GM11168 (cell line): ENCODE measurements at regions not wholly inside any gene's neighbourhood (a gene's known extent, or its start where the extent isn't known, plus 50 kb on each side); places are given as distances from the start of the nearest gene placed in this dataset.
"Not testable (repeated sequence)": the region's sequence is repeated elsewhere in the genome, so short reads cannot be mapped to it uniquely, and the experiment has no call there.

Experiments
- in situ Hi-C: fragments of 300-500 bp; cut with MboI; formaldehyde crosslinking; loops from one replicate; pipeline ENCODE4 v1.12.0; 2022; ENCODE audit warnings: low sequenced_read_pairs; ENCODE audit not compliant: unreplicated experiment

DNA sequence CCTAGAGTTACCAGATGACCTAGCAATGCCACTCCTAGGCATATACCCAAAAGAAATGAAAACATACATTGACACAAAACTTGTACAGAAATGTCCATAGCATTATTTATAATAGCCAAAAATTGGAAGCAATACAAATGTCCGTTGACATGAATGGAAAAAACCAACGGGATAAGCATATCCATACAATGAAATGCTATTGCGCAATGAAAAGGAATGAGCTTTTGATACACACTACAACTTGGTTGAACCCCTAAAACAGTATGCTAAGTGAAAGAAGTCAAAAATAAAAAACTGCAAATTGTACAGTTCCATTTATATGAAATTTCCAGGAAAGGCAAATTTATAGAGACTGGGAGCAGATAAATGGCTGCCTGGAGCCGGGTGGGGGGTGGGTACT lies 90.6 kb upstream of the G2E3 start:
- in situ Hi-C loops, result no loop called here

DNA sequence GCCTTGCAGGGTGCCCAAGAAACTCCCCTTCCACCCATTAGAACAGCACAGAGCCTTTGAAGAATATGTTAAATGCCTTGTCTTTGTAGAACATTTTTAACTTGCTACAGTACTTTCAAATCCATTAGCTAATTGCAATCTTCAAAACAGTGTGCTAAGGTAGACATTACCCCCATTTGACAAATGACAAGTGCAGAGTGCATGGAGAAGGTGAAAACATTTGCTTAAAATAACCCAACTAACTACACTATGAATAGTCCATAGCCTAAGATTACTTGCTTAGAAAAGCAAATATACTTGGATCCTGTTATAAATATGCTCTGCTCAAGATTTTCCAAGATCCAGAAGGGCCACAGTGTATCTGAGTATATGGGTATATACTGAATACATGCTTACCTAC lies 87.0 kb upstream of the G2E3 start:
- in situ Hi-C loops, result no loop called here

DNA sequence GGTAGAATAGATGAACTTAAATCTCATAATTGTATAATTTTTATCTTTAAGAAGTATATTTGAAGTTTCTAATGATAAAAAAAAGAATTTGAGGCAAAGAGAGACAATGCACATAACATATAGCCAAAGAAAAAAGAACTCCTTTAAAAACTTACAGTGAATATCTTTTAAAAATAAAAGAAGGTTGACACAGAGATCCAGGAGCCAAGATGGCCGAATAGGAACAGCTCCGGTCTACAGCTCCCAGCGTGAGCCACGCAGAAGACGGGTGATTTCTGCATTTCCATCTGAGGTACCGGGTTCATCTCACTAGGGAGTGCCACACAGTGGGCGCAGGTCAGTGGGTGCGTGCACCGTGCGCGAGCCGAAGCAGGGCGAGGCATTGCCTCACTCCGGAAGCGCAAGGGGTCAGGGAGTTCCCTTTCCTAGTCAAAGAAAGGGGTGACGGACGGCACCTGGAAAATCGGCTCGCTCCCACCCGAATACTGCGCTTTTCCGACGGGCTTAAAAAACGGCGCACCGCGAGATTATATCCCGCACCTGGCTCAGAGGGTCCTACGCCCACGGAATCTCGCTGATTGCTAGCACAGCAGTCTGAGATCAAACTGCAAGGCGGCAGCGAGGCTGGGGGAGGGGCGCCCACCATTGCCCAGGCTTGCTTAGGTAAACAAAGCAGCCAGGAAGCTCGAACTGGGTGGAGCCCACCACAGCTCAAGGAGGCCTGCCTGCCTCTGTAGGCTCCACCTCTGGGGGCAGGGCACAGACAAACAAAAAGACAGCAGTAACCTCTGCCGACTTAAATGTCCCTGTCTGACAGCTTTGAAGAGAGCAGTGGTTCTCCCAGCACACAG lies 84.9 kb upstream of the G2E3 start:
- in situ Hi-C loops, result not testable (repeated sequence)

DNA sequence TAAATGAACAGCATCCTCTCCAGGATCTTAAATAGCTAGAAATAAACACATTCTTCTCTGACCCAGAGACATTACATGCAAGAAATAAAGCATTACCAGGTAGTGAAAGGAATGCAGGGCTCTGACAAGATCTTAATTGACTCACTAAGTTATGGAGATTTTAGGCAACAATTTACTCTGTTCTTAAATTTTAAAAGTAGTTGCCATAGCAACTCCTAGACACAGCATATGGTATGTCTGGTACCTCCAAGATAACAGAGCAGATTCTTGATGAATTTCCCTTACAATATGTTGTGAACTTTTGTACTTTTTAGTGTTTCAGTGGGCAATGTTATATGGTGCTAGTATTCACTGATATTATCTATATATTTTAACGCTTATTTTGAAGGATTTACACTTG lies 76.7 kb upstream of the G2E3 start:
- in situ Hi-C loops, result no loop called here

DNA sequence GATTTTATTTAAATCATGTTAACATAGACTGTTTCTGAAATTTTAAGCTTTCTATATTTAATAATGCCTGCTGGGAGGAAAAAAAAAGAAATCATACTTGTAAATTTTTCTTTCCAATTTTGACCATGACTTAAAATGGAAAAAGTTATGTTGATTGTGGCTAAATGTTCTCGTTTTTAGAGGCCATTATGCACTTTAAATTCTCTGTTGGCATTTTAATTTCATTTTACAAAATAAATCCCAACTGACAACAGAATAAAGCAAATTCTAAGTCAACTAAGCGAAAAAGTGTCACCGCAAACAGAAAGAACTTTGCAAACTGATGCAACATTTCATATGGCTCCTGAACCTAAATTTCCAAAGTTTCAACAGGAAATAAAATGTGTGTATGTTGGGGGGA lies 74.8 kb upstream of the G2E3 start:
- in situ Hi-C loops, result no loop called here

DNA sequence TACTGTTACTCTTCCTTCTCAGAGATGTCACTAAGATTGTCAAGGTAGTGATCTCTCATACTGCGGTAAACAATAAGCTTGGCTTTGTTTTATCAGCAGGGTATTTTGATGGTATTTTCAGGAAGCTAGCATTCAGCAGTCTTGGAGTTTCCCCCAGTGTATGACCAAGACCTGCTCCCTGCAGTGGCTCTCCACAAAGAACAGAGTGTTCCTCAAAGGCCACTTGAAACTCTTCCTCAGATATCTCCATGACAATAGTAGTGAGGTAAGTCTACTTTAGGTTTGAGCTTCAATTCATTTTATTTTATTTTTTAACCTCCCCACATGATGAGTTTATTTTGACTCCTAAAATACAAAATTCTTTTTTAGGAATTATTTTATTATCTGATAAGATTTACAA lies 74.0 kb upstream of the G2E3 start:
- in situ Hi-C loops, result no loop called here

DNA sequence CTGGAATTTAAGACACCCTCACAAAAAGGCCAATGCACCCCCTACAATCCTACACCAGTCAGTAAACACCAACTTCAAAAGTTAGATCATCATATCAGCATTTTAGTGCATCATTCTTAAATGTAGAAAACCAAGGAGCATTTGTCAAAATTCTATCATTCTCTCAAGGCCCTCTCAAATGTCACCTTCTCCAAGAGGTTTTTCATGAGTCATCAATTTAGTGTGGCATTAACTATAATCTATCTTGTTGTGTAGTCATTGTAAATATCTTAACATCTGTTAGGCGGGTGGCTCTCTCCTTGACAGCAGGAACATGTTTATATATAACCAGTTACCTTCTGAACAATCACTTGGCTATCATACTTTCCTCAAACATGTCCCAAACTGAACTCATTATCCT lies 62.1 kb upstream of the G2E3 start:
- in situ Hi-C loops, result no loop called here

DNA sequence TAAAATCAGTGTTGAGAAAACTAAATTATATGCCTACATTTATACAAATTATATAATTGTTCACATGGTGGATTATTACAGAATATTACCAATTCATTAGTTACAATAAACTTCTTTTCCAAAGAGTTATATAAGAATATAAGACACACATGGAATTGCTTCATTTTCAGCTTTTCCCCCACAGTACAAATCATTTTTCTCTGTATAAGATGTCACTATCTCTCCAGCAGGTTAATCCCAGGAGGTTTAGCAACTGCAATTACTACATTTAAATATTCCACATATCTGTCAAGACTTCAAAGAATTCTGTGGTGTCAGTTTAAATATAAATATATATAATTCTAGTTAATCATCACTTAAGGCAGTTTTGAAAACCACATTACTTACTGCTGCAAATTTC lies 59.6 kb upstream of the G2E3 start:
- in situ Hi-C loops, result no loop called here

DNA sequence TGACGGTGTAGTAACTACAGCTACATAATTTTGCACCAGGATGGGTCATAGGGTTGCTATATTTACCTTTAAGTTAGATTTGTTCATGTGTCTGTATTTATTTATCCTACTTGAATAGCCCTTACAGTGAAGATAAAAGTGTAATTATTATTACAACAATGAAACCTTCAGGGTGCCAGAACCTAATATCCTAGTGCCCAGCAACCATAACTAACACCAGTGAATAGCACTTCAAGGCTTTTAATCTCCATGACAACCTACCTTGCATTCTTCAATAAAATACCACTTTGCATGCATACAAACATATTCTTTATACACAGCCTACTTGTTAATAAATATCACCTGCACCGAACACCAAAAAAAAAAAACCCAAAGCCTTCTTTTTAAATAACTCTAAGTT lies 58.7 kb upstream of the G2E3 start:
- in situ Hi-C loops, result no loop called here

DNA sequence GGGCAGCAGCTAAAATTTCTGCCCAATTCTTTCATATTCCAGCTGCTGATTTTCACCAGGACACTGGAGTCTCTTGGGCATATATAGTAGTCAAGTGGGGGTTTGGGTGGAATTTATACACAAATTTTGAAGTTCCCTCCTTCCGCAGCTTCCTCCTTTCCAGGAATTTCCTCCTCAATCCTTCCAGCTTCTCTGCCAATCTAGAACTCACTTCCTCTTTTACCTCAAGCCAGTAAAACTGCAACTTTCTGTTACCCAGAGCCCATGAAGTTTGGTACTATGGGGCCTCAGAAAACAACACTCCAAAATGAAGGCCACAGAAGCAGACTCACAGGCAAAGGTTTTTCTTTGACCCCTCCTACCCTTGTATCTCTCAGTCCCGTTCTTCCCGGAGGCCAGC lies 51.7 kb upstream of the G2E3 start:
- in situ Hi-C loops, result no loop called here
